ENCODE measurements at regions not wholly inside any gene's neighbourhood (a gene's known extent, or its start where the extent isn't known, plus 50 kb on each side); places are given as distances from the start of the nearest gene placed in this dataset.
A peak's percentile ranks its signal among the peaks of the same experiment; 100 is the strongest.

- Histone ChIP-seq H3K4me2 (ENCODE audit: low read length) (no peak overlapping the region), H3K36me3 (ENCODE audit: insufficient read depth, low read length) (no peaks in the 10 kb centered on the region), H3K79me2 (replicated peaks; ENCODE audit: insufficient read depth, low read length) (no peaks in the 10 kb centered on the region), H3K4me3 (ENCODE audit: low read length) (no peak overlapping the region), H3K9me3 (ENCODE audit: low read length) (no peaks in the 10 kb centered on the region), H3K27me3 (ENCODE audit: insufficient read depth, low read depth, low read length) (no peaks in the 10 kb centered on the region), H2AFZ (ENCODE audit: low read depth, low read length) (no peak overlapping the region), H3F3A (ENCODE audit: insufficient read depth, low read length, poor library complexity, severe bottlenecking) (no peaks in the 10 kb centered on the region), H4K20me1 (ENCODE audit: insufficient read depth) (no peaks in the 10 kb centered on the region), H3K27ac (ENCODE audit: low read length) (no peak overlapping the region), H3K9ac (ENCODE audit: low read length) (no peak overlapping the region), H3K9me2 (ENCODE audit: insufficient read depth, low read length) (no peaks in the 10 kb centered on the region)
- TF ChIP-seq TAF1 (IDR thresholded peaks at IDR 0.05; ENCODE audit: low read depth) (no peak), MXI1 (conservative IDR thresholded peaks at IDR 0.05; ENCODE audit: poor library complexity, severe bottlenecking) (no peak), EZH2 (IDR thresholded peaks at IDR 0.05; ENCODE audit: borderline replicate concordance, insufficient read depth, low read length, poor library complexity, severe bottlenecking) (no peak), SMC3 (conservative IDR thresholded peaks at IDR 0.05; ENCODE audit: poor library complexity) (no peak), POLR2AphosphoS5 (IDR thresholded peaks at IDR 0.05) (no peak), EP300 (conservative IDR thresholded peaks at IDR 0.05; ENCODE audit: poor library complexity, severe bottlenecking) (no peak), REST (IDR thresholded peaks at IDR 0.05; ENCODE audit: borderline replicate concordance) (no peak), RAD21 (conservative IDR thresholded peaks at IDR 0.05) (no peak)
- TF ChIP-seq, protein P1, sequence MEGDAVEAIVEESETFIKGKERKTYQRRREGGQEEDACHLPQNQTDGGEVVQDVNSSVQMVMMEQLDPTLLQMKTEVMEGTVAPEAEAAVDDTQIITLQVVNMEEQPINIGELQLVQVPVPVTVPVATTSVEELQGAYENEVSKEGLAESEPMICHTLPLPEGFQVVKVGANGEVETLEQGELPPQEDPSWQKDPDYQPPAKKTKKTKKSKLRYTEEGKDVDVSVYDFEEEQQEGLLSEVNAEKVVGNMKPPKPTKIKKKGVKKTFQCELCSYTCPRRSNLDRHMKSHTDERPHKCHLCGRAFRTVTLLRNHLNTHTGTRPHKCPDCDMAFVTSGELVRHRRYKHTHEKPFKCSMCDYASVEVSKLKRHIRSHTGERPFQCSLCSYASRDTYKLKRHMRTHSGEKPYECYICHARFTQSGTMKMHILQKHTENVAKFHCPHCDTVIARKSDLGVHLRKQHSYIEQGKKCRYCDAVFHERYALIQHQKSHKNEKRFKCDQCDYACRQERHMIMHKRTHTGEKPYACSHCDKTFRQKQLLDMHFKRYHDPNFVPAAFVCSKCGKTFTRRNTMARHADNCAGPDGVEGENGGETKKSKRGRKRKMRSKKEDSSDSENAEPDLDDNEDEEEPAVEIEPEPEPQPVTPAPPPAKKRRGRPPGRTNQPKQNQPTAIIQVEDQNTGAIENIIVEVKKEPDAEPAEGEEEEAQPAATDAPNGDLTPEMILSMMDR (IDR thresholded peaks at IDR 0.05; ENCODE audit: poor library complexity, severe bottlenecking), result no peak
These were observed 78.7 kb upstream of the COL6A5 start for GRCh38 chr3:130266817-130267216.

DNA sequence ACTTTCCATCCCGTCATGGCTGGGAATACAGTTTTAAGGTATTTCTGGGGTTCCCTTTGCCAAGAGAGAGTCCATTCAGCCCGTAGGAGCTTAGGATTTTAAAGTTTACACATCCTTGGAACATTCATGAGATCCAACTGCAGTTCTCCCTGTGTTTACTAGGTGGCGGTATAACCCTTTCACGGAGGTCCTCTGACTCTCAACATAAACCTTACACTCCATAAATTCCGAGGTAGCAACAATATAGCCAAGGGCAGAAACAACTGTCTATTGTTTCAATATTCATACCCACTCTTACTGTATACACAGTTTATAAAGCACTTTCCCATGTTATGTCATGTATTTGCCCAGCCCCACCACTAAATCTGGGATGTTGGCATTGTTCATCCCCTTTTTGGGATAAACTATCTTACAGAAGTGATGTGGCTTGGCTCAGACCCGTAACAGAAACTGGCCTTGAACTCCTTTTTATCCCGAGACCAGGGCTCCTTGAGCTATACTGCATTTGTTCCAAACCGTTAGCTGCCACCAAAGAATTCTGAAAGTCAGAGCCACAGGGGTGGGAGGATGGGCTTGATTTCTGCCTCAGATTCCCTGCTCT, 69.2 kb upstream of the COL6A5 start:
- Histone ChIP-seq H3K27ac (ENCODE audit: low read length) (no peak overlapping the region), H3K4me3 (ENCODE audit: low read length) (no peak overlapping the region), H4K20me1 (ENCODE audit: insufficient read depth) (no peaks in the 10 kb centered on the region), H3K9me2 (ENCODE audit: insufficient read depth, low read length) (no peaks in the 10 kb centered on the region), H3K79me2 (replicated peaks; ENCODE audit: insufficient read depth, low read length) (no peaks in the 10 kb centered on the region), H3F3A (ENCODE audit: insufficient read depth, low read length, poor library complexity, severe bottlenecking) (no peaks in the 10 kb centered on the region), H3K36me3 (ENCODE audit: insufficient read depth, low read length) (no peaks in the 10 kb centered on the region), H2AFZ (ENCODE audit: low read depth, low read length) (no peak overlapping the region), H3K4me2 (ENCODE audit: low read length) (no peak overlapping the region), H3K9ac (ENCODE audit: low read length) (no peak overlapping the region), H3K27me3 (ENCODE audit: insufficient read depth, low read depth, low read length) (no peaks in the 10 kb centered on the region), H3K9me3 (ENCODE audit: low read length) (no peaks in the 10 kb centered on the region)
- TF ChIP-seq MXI1 (conservative IDR thresholded peaks at IDR 0.05; ENCODE audit: poor library complexity, severe bottlenecking) (peak; percentile 18), SMC3 (conservative IDR thresholded peaks at IDR 0.05; ENCODE audit: poor library complexity) (peak; percentile 87), EZH2 (IDR thresholded peaks at IDR 0.05; ENCODE audit: borderline replicate concordance, insufficient read depth, low read length, poor library complexity, severe bottlenecking) (no peak), RAD21 (conservative IDR thresholded peaks at IDR 0.05) (peak; percentile 92), POLR2AphosphoS5 (IDR thresholded peaks at IDR 0.05) (no peak), TAF1 (IDR thresholded peaks at IDR 0.05; ENCODE audit: low read depth) (no peak), EP300 (conservative IDR thresholded peaks at IDR 0.05; ENCODE audit: poor library complexity, severe bottlenecking) (no peak), REST (IDR thresholded peaks at IDR 0.05; ENCODE audit: borderline replicate concordance) (no peak)
- TF ChIP-seq, protein P1 (IDR thresholded peaks at IDR 0.05; ENCODE audit: poor library complexity, severe bottlenecking), result peak; percentile 92

All from neural cell (in vitro differentiated cells).